WI38 (cell line): ENCODE measurements at regions not wholly inside any gene's neighbourhood (a gene's known extent, or its start where the extent isn't known, plus 50 kb on each side); places are given as distances from the start of the nearest gene placed in this dataset.

Experiments used
- H3K4me3 ChIP-seq: 2 replicates; pipeline ENCODE4 v1.5.1; 2011; ENCODE audit warnings: low read depth, mild to moderate bottlenecking, control low read depth, low read length
- TF ChIP-seq, protein P1 (sequence below): IDR thresholded peaks from 2 replicates; pipeline ENCODE4 v1.5.1; 2012; ENCODE audit warnings: low read depth, mild to moderate bottlenecking, control low read depth, low read length

DNA sequence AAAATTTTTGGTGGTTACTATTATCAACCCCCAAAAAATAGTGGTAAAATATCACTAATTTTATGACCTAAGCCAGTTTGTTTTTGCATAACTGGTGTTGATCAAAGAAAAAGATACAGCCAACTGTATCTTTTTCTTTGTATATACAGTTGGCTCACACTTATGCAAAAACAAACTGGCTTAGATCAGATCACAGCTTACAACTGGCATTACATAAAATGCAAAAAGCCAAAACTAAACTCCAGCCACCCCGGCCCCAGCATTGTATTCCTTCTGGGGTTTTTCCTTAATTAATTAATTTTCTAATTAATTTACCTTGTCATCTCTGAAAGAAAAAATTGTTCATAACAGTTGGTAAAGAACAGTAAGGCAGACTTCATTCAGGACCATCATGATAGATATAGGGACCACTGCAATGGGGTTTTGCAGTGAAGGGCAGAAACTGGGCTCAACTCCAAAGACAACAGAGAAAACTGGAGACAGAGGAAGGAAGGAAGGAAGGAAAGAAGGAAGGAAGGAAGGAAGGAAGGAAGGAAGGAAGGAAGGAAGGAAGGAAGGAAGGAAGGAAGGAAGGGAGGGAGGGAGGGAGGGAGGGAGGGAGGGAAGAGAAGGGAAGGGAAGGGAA is 202.1 kb downstream of the HNRNPD start:
- TF ChIP-seq, protein P1, sequence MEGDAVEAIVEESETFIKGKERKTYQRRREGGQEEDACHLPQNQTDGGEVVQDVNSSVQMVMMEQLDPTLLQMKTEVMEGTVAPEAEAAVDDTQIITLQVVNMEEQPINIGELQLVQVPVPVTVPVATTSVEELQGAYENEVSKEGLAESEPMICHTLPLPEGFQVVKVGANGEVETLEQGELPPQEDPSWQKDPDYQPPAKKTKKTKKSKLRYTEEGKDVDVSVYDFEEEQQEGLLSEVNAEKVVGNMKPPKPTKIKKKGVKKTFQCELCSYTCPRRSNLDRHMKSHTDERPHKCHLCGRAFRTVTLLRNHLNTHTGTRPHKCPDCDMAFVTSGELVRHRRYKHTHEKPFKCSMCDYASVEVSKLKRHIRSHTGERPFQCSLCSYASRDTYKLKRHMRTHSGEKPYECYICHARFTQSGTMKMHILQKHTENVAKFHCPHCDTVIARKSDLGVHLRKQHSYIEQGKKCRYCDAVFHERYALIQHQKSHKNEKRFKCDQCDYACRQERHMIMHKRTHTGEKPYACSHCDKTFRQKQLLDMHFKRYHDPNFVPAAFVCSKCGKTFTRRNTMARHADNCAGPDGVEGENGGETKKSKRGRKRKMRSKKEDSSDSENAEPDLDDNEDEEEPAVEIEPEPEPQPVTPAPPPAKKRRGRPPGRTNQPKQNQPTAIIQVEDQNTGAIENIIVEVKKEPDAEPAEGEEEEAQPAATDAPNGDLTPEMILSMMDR, result no peak
- no peak overlapping the region for H3K4me3 ChIP-seq

DNA sequence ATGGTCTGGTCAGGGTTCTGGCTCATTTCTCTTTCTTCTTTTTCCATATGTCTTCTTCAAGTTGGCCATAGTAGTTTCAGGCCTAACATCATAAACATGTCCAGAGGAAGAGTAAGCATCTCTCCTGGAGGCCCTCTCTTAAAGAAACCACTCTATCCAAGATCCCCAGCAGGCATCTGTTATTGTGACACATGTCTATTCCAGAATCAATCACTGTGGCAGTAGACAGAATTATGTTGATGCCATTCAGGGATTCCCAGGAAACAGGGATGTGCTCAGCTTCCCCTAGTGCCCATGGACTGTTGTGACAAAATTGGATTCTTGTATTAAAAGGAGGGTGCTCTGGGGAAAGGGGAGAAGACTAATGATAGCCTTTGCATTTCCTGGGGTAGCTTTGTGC is 224.0 kb downstream of the HNRNPD start:
- TF ChIP-seq, protein P1, result no peak

DNA sequence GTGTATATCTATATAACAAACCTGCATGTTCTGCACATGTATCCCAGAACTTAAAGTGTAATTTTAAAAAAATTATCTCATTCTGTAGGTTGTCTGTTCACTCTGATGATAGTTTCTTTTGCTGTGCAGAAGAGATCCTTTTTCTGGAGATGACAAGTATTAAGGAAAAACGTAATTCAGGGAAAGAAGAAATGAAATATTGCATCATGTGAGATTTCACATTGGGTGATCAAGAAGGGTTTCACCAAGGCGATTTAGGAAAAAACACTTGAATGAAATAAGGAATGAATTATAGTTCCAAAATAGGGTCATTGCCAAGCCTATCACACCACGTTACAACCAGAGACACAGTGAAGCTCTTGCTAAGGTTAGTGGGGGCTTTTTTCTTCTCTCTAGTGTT is 227.9 kb downstream of the HNRNPD start:
- TF ChIP-seq, protein P1, result no peak

More for the DNA sequence above, 224.0 kb downstream of the HNRNPD start:
- no peak overlapping the region for H3K4me3 ChIP-seq

DNA sequence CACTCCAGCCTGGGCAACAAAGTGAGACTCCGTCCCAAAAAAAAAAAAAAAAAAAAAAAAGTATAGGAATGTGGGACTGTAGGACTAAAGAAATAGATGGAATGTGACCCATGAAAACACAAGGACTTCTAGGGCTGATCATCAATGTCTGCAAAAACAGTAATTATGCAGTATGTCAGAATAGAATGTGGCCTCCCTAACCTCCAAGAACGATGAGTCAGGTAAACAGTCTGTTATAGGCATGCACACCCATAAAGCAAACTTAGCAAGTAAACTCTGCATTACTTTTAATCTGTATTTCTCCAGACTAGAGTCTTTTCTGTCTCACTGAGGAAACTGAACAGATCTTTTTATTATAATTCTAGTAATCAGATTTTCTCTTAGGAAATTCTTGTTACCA is 233.4 kb downstream of the HNRNPD start:
- TF ChIP-seq, protein P1, result no peak
- no peak overlapping the region for H3K4me3 ChIP-seq

More for the DNA sequence above, 227.9 kb downstream of the HNRNPD start:
- no peak overlapping the region for H3K4me3 ChIP-seq

DNA sequence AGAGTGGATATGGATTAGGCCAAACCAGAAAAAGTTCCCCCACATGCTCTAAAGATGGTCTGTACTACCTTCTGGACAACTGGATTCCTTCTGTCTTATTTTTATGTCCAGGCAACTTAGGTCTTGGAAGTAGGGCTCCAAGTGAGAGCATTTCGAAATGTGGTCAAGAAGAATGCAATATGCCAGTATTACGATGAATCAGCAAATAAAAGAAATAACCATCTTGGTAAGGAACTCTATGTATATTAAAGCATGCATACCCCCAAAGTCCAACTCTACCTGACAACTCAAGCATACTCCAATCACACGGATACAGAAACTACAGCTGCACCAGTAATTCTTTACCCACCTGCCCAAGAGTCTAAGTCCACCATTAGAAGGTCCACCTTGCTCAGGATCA is 234.5 kb downstream of the HNRNPD start:
- no peak overlapping the region for H3K4me3 ChIP-seq
- TF ChIP-seq, protein P1, result no peak

DNA sequence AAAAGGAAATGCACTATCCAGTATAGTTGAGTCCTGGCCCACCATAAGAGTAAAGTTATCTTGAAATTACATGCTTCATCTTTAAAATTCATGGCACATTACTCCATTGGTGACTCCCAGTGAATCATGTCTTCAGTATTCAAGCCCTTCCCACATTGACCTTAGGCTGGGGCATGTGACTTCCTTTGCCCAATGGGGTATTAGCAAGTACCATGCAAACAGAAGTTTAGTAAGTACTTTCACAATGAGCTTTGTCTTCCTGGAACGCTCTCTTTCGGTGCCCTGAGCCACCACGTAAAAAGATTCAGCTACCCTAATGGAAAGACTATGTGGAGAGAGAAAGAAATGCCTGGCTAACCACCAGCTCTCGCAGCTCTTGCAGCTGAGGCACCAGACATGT is 235.4 kb downstream of the HNRNPD start:
- TF ChIP-seq, protein P1, result no peak
- no peak overlapping the region for H3K4me3 ChIP-seq

DNA sequence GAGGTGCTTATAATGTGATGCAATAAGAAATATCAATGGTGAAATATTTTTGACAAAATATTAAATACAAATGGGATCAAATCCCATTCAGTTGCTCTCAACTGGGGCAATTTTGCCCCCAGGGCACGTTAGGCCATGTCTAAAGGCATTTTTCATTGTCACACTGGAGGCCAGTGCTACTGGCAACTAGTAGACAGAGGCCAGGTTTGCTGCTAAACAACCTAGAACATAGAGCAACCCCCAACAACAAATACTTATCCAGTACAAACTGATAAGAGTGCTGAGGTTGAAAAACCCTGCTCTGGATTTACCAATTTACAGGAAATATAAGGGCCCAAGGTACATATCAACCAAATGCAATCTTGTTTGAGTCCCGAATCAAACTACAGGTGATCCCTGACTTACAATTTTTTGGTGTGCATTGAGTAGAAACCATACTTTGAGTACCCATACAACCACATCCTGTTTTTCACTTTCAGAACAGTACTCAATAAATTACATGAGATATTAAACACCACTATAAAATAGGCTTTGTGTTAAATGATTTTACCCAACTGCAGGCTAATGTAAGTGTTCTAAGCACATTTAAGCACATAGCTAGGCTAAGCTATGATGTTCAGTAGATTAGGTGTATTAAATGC is 237.5 kb downstream of the HNRNPD start:
- H3K4me3 ChIP-seq, result no peak overlapping the region

More for the DNA sequence above, 237.5 kb downstream of the HNRNPD start:
- TF ChIP-seq, protein P1, result no peak
